Activated CD4-positive, CD25-positive, alpha-beta regulatory T cell (primary cell): ENCODE measurements at regions not wholly inside any gene's neighbourhood (a gene's known extent, or its start where the extent isn't known, plus 50 kb on each side); places are given as distances from the start of the nearest gene placed in this dataset.

ENCODE experiments used
- DNase-seq, 4 experiments: peaks; one replicate each; lab custom pipeline; 2025; lab: John Stamatoyannopoulos, UW

DNA sequence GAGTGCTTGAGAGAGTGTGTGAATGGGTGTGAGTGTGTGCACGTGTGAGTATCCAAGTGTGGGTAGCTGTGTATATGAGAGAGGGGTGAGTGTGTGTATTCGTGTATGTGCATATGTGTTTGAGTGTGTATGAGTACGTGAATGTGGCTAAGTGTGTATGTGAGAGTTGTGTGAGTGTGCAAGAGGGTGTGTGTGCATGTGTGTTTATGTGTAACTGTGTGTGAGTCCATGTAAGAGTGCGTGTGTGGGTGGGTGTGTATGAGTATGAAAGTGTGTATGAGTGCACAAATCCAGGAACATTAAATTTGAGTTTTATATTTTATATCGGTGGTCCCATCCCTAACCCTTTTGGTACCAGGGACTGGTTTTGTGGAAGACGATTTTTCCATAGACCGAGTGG, 156.4 kb downstream of the TENT4A start:
- DNase-seq = no peak

DNA sequence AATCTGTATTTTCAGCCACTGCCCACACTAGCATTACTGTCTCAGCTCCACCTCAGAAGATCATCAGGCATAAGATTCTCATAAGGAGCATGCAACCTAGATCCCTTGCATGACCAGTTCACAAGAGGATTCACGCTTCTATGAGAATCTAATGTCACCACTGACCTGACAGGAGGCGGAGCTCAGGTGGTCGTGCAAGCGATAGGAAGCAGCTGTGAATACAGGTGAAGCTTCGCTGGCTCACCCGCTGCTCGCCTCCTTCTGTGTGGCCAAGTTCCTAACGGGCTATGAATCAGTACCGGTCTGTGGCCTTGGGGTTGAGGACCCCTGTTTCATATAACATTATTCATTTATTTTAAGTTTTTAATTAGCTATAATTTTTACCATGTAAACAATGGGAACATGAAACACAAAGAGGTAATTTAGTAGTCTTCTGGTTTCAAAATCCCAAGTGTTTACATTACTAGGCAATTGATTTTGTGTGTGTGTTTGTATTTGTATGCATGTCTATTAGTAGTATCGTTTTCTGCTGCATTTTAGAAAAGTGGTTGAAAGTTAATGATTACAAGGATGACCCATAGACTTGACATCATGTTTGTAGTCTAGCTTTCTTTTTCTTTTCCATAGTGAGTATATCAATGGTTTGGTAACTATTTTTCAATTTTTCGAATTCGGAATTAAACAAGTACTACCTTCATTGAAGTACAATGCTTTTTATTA, 159.4 kb downstream of the TENT4A start:
- no peak for DNase-seq

DNA sequence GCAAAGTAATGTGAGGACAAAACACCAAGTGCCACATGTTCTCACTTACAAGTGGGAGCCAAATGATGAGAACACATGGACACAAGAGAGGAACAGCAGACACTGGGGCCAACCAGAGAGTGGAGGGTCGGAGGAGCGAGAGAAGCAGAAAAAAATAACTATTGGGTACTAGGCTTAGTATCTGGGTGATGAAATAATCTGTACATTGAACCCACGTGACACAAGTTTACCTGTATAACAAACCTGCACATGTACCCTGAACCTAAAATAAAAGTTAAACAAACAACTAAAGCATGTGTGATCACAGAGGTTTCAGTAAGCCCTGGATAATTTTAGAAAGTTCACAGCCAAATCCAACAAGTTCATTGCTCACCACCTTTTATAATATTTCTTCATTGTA, 160.1 kb downstream of the TENT4A start:
- no peak for DNase-seq

DNA sequence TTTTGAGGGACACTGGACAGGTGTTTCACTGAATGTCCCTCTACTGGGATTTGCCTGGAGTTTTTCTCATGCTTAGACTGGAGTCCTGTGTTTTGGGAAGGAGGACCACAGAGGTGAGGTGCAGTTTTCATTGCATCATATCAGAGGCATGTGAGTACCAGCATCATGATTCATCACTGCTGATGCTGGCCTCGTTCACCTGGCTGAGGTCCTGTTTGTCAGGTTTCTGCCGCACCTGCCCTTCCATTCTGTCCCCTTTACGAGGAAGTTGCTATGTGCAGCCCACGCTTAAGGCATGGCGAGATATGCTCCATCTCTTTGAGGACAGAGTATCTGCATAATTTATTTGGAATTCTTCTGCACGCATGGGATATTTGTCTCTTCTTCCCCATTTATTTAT, 162.1 kb downstream of the TENT4A start:
- DNase-seq = no peak

DNA sequence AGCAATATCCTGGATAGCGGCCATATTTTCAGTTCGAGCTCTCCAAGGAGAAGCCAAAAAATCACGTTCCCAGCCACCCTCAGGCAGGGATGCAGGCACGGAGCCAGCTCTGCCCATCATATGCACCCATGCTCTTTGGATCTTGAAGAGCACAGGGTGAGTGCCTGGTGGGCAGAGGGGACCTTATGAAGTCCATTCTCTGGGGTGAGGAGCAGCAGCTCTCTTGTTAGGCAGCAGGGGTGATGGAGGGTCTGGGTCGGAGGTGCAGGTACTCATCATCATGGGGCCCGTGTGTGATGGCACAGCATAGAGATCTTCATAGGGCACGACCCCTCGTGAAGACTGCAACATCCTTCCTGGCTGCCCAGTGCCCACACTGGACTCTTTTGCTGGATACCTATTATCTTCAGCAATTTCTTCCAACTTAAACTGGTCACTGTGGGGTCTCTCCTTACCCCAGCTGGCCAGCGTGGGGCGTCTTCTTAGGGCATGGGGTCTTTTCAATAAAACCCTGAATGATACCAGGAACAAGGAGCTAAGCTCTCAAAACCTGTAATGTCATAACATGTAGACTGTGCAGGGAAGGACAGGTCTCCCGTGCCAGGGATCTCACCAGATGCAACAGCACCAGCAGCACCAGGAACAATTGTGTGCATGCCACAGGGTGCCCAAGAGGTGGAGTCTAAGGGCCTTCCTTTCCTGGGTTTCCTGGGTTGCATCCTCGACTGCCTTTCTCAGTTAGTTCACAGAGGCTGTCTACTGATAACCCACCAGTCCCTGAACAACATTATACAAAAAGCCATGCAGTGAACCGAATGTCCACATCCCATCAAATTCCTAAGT, 165.0 kb downstream of the TENT4A start:
- DNase-seq = no peak

DNA sequence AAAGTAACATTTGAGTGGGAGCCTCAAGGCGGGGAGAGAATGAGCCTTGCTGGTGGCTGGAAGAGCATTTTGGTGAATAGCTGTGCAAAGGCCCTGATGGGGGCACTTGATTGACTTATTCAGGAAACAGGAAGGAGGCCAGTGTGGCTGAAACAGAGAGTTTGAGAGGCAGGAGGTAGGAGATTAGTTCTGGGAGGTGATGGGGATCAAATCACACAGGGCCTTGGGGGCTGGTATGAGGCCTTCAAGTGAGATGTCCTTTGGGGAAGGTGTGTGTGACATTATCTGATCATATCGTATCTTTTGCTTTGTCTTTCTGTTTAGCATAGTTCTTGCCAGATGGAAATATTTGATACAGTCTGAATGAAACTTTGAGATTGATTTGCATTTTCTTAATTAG, 172.3 kb downstream of the TENT4A start:
- DNase-seq = no peak

DNA sequence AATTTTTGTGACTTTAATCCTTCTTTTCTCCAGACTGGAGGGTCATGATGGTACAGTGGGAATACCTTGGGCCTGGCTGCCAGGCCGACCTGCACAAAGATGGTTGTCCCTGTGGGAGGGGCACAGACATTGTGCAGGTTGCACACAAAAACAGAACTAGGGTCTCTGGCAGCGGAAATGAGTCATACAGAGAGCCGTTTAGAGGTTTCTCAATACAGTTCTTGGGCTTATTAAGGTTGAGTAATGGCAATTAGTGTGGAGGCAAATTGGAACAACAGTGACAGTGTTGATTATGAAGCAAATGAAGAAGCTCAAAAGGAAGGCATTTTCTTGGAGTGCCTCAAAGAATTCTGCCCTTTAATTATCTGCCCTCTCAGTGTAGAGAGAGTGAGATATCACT, 173.6 kb downstream of the TENT4A start:
- no peak for DNase-seq

DNA sequence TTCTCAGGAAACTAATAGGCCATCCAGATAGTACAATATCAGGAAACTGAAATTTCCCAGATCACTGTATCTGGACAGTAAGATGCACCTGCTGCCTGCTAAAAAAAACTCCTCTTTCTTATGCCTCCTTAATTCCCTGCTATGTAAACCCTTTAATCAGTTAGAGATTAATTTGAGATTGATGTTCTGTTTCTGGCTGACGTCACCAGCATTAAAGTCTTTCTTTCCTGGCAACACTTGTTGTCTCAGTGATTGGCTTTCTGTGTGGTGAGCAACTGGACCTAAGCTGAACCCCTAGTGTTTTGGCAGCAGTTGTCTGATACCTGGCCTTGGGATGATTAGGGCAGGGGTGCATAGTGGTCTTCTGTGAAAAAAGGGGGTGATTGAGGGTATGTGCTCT, 175.8 kb downstream of the TENT4A start:
- no peak for DNase-seq

DNA sequence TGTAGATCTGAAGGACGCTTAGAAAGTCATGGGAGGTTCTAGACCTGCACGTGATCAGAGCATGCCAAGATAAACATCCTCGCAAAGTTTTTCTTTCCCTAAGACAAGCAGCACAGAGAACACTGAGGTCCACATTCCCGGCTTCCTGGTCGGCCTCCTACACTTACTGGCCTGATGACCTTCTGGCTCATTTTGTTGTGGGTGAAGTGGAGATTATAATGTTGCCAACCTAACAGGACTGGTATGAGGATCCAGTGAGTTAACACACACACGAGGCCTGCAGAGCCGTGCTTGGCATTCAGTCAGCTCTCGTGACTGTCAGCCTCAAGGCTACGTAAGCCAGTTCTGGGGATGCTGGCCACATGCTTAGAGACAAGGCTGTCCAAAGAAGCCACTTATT, 186.0 kb downstream of the TENT4A start:
- DNase-seq = no peak

DNA sequence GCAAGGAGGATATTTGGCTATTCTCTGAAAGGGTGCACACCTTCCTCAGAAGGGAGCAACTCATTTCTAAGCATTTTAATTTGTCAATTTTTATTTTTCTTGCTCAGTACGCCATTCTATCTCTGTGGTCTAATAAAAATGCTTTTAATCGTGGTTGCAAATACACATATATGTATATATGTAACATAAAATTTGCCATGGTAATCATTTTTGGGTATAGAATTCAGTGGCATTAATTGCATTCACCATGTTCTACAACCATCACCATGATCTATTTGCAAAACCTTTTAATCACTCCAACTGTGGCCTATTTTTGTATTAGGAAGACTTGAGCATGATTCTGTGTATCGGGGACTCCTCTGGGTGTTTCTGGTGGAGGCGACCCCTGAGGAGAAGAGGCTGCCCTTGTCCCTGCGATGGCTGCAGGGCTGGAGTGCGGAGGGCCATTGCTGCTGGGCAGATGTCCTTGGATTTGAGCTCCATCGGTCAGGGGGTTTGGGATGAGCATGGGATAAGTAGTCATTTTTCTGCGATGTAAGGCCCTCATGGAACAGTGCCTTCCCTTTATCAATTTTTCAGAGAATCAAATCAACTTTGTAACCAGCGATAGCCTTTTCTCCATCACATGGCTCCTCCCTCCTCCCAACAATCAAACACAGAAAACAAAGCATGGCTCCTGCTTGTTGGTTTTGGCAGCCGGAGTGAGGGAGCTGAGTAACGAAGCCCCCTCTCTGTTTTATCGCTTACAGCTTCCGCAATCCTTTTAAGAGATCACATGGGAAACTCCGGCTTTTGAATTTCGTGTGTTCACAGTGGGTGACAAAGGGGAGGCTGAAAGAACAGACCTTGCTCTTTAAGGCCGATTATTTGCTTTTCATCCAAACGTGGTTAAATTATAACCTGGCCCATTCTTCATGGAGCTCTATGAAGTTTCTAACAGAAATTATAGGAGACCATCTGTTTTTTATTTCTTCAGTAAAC, 187.3 kb downstream of the TENT4A start:
- no peak for DNase-seq

DNA sequence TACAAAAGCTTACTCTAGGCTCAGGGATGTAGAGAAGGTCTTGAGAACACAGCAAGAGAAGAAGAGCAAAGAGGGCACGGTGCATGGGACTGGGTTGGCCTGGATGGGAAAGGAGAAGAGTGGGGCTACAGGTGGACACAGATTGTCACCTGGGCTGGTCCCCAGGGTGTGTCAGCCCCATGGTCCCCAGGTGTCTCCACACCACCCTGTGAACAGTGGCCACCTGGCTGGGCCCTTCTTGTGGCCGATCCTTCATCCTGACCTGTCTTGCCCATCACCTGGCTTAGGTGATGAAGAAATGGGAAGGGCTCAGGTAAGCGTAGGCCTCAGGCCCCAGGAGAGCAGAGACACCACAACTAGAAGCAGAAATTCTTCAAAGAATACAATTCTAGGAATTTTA, 188.9 kb downstream of the TENT4A start:
- DNase-seq = no peak

DNA sequence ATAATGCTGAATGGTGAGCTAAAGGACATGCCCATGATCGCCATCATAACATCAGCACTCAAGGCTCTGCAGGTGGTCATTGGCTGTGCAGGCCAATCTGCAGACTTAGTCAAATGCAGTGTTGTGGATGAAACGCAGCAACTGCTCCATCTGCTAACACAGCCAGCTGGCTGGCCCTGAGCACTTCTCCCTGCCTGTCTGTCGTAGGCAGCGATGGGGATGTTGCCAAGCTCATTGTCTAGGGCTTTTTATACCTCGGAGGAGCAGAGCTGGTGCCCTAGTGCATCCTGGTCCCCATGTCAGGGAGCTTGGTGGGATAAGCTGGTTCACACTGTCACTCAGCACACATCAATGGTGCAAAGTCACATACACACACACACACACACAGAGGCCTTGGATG, 189.4 kb downstream of the TENT4A start:
- no peak for DNase-seq

DNA sequence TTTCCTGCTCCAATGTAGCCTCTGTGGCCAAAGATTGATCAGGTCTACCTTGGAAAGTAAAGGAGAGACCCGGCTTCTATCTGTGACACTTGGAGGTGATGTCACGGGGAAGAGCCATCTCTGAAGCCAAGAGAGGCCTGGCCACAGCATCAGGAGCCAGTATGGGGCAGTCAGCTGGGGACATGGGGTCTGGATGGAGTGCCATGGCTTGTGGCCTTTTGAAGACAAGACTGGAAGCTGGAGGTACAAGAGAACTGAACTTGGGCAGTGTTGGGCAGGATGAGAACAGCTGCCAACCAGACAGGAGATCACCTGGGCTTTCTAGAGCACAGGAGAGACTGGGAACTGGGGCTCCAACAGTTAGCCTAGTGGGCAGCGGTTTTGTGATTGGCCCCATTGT, 190.7 kb downstream of the TENT4A start:
- DNase-seq = no peak

DNA sequence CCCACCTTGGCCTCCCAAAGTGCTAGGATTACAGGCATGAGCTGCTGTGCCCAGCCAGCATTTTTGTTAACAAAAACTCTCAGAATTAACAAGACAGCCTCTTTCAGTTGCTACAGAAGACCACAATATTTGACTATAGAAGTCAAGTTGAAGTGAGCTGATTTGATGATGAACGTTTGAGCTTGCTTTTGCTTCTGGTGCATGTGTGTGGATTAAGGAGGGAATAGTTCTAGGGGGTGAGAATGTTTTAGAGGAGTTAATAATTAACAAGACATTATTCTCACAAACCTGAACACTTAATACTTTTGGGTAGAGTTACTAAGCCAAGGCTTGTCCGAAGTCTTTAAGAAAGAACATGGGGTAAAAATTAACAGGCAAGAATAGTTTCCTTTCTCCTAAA, 191.6 kb downstream of the TENT4A start:
- DNase-seq = no peak

DNA sequence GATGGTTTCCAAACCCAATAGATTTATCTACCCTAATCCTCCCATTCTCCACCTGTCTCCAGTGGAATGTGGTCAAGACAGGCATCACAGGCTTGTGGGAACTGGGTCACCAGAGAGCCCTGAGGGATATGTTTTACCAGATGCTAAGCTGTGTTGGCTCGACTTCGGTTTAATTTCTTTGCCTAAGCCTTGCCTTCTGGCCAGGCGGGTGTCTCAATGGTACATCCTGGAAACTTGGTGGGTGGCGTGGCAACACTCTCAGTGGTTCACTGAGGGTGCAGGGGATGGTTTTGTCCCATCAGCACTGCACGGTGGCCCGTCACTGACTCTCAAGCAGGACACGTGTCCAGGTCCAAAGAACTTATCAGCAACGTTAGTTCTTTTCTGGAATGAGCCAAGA, 192.2 kb downstream of the TENT4A start:
- no peak for DNase-seq

DNA sequence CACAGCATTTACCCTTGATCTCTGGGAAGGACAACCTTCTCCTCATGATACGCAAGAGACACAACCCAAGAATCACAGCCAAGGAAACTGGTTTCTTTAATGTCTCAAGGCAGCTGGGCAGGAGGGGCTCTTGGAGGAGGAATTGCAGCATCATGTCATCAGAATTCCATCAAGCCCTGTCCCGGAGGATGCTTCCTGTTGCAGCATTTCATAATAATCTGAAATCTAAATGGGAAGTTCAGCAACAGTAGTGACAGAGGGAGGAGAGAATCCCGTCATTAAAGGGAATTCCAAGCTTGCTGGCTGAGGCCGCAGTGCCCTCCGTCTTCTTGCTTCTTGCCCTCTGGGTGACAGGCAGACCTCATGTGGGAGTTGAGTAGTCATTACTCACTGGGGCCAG, 192.7 kb downstream of the TENT4A start:
- no peak for DNase-seq

DNA sequence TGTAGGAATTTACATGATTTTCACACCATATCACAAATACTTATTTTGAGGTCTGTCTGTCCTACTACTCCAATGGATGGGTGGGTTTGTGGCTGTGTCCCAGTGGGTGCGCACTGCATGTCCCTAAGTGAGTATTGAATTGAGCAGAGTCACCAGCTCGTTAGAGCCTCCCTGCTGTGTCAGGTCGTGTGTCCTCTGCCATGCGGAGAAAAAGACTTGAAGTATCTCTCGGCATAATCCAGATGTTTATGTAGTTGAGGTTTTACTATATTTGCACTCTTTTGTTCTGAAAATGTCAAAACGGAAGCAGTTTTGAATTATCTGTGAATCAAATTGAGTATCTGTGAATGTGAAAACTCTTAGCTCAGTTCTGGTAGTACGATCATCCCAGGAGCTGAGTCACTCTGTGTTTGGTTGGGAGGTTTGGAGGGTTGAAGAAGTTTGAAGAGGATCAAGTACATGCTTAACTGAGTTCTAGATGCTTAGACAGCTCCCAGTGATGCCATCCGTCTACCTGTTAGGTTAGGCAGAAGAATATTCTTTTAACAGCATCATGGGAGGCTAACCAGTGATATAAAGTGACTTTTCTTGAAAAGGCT, 194.2 kb downstream of the TENT4A start:
- no peak for DNase-seq

DNA sequence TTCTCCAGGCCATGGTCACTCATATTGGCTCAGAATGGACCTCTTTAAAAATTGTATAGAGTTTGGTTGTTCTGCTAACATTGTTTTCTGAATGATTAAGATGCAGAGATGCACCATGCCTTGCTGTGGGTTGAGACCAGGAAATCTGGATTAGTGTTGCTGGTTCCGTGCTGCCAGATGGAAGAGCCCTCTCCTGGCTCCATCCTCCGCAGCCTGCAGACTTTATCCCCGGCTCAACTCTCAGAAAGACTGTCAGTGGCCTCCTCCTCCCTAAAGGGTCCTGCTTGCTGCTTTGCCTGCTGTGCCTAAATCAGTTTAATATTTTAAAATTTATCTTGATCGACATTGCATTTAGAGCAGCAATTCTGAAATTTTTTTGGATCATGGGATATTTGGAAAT, 196.7 kb downstream of the TENT4A start:
- DNase-seq = no peak

DNA sequence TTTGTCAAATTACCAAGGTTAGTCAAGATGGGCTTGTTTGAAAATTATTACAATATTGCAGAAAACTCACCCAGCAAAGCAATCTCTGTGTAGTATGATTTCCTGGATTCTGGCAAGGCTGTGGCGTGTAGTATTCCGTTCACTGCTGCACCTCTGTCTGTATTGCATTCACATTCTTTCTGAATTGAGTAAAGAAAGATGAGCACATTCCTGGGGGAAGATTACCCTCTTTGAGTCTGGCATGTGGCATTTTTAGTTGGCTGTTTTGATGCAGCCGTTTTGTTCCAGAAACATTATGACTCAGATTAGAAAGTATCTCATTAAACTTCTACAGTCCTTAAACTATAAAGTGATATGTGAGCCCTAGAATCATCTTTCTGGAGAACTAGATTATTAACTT, 197.7 kb downstream of the TENT4A start:
- DNase-seq = no peak

DNA sequence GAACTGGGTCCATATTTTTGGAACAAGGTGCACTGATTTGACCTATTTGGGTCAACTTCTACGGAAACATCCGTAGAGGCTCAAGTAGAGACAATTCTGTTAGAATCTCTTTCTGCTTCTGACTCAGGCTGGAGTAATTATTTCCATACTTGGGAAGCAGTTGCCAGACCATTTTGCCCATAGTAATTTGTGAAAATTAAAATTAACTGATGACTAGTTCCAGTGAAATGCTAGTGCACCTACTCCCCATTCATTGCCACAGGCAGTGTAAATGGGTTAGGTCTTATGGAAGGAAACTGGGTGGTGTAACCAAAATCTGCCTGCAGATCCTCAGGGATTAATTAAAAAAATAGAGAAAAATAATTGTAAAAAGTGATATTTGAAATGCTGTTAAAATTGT, 201.1 kb downstream of the TENT4A start:
- DNase-seq = no peak

DNA sequence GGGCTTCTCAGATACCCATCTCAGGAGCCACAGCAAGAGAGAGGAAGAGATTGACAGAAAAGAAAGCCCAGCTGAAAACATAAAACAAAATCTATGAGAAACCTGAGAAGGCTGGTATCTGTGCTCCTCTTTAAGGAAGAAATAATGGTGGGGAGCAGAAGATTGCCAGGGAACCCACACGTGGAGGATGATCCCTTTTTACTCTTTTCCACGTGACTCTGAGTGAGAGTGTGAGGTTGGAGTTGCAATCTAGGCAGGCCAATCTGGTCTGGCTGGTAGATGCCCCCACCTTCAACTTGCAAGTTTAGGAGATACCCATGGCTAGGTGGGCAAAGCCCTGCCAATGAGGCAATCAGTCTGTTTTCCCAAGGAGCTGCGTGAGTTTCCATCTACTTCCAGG, 202.3 kb downstream of the TENT4A start:
- no peak for DNase-seq

DNA sequence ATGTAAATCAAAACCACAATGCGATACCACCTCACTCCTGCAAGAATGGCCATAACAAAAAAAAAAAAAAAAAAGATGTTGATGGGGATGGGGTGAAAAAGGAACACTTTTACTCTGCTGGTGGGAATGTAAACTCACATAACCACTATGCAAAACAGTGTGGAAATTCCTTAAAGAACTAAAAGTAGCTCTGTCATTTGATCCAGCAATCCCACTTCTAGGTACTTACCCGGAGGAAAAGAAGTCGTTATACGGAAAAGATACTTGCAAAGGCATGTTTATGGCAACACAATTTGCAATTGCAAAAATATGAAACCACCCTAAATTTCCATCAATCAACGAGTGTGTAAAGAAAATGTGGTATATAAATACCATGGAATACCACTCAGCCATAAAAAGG, 205.0 kb downstream of the TENT4A start:
- DNase-seq = no peak
